ENCODE measurements at regions not wholly inside any gene's neighbourhood (a gene's known extent, or its start where the extent isn't known, plus 50 kb on each side); places are given as distances from the start of the nearest gene placed in this dataset.

GRCh38 chr5:155275222-155275621 lies 261.7 kb downstream of the KIF4B start:
- TF ChIP-seq CTCF (IDR thresholded peaks at IDR 0.05; ENCODE audit: borderline replicate concordance, extremely low read depth, low read length, poor library complexity, severe bottlenecking) (no peak), EZH2 (IDR thresholded peaks at IDR 0.05; ENCODE audit: borderline replicate concordance, low read depth, low read length, severe bottlenecking) (no peak)

All from DND-41 (cell line).